ENCODE measurements at regions not wholly inside any gene's neighbourhood (a gene's known extent, or its start where the extent isn't known, plus 50 kb on each side); places are given as distances from the start of the nearest gene placed in this dataset.

- Histone ChIP-seq H3K4me3 (no peak overlapping the region), H3K27me3 (peaks cover 13% of the 10 kb centered on the region)
- 74 to 82% (median 76%) methylated on average over 9 to 15 of the region's 15 CpGs for WGBS, 4 donors
Measured at GRCh38 chr2:16015210-16015902, 75.0 kb downstream of the MYCN start.

GRCh38 chr2:16014802-16015201 is 74.5 kb downstream of the MYCN start:
- no peak for TF ChIP-seq CTCF (IDR thresholded peaks at IDR 0.05)
- TF ChIP-seq POLR2A (IDR thresholded peaks at IDR 0.05): no peak
- H3K4me3 ChIP-seq: no peak overlapping the region
- no peak for DNase-seq
- H3K27me3 ChIP-seq: peaks cover 17% of the 10 kb centered on the region
- intact Hi-C loops (cut with DNase I): no loop called here
- no peaks in the 10 kb centered on the region for H3K9me3 ChIP-seq (replicated peaks in 1 of 3)
- no peak overlapping the region for H3K27ac ChIP-seq
- H3K36me3 ChIP-seq (replicated peaks in 1 of 2): no peaks in the 10 kb centered on the region
- H3K4me1 ChIP-seq (replicated peaks in 1 of 2): no peaks in the 10 kb centered on the region
- 89 to 95% (median 94%) methylated on average over 3 of the region's 3 CpGs for WGBS, 4 donors

More at GRCh38 chr2:16015210-16015902, 75.0 kb downstream of the MYCN start:
- no peak for TF ChIP-seq POLR2A (IDR thresholded peaks at IDR 0.05)
- no peak for TF ChIP-seq CTCF (IDR thresholded peaks at IDR 0.05)
- Histone ChIP-seq H3K9me3 (replicated peaks in 1 of 3) (no peaks in the 10 kb centered on the region), H3K27ac (no peak overlapping the region), H3K4me1 (replicated peaks in 1 of 2) (no peaks in the 10 kb centered on the region), H3K36me3 (replicated peaks in 1 of 2) (no peaks in the 10 kb centered on the region)
- intact Hi-C loops (cut with DNase I): no loop called here
- DNase-seq: no peak

GRCh38 chr2:16014041-16014787 is 73.9 kb downstream of the MYCN start:
- no peak overlapping the region for H3K4me3 ChIP-seq
- no peak for TF ChIP-seq POLR2A (IDR thresholded peaks at IDR 0.05)
- no peak for TF ChIP-seq CTCF (IDR thresholded peaks at IDR 0.05)
- H3K36me3 ChIP-seq (replicated peaks in 1 of 2): no peaks in the 10 kb centered on the region
- H3K4me1 ChIP-seq (replicated peaks in 1 of 2): no peaks in the 10 kb centered on the region
- H3K27ac ChIP-seq: no peak overlapping the region
- no peaks in the 10 kb centered on the region for H3K9me3 ChIP-seq (replicated peaks in 1 of 3)
- DNase-seq: no peak
- peaks cover 17% of the 10 kb centered on the region for H3K27me3 ChIP-seq
- 49 to 65% (median 58%) methylated on average over 26 to 32 of the region's 32 CpGs for WGBS, 4 donors
- intact Hi-C loops (cut with DNase I): no loop called here

GRCh38 chr2:16013359-16013911 is 73.1 kb downstream of the MYCN start:
- DNase-seq: no peak
- Histone ChIP-seq H3K27me3 (peaks cover 17% of the 10 kb centered on the region), H3K4me3 (no peak overlapping the region), H3K27ac (no peak overlapping the region), H3K36me3 (replicated peaks in 1 of 2) (no peaks in the 10 kb centered on the region), H3K9me3 (replicated peaks in 1 of 3) (no peaks in the 10 kb centered on the region), H3K4me1 (replicated peaks in 1 of 2) (no peaks in the 10 kb centered on the region)
- WGBS, 4 donors: 43 to 58% (median 45%) methylated on average over 15 to 20 of the region's 20 CpGs
- TF ChIP-seq POLR2A (IDR thresholded peaks at IDR 0.05): no peak
- no peak for TF ChIP-seq CTCF (IDR thresholded peaks at IDR 0.05)
- intact Hi-C loops (cut with DNase I): no loop called here
